Lower leg skin (tissue), 3 donors: ENCODE measurements at regions not wholly inside any gene's neighbourhood (a gene's known extent, or its start where the extent isn't known, plus 50 kb on each side); places are given as distances from the start of the nearest gene placed in this dataset.

ENCODE experiments used
- POLR2A ChIP-seq, 2 donors: fragments of 450-650 bp; IDR thresholded peaks; one replicate each; pipeline ENCODE4 v1.6.1; 2016 to 2017; ENCODE audit warnings: antibody characterized with exemption in 2 of 2, mild to moderate bottlenecking in 1 of 2, moderate library complexity in 1 of 2
- TF ChIP-seq, protein P1 (sequence below), 3 donors: fragments of 450-650 bp; IDR thresholded peaks; one replicate each; pipeline ENCODE4 v1.5.1; 2016; ENCODE audit warnings: antibody characterized with exemption in 3 of 3, mild to moderate bottlenecking in 3 of 3, moderate library complexity in 2 of 3

DNA sequence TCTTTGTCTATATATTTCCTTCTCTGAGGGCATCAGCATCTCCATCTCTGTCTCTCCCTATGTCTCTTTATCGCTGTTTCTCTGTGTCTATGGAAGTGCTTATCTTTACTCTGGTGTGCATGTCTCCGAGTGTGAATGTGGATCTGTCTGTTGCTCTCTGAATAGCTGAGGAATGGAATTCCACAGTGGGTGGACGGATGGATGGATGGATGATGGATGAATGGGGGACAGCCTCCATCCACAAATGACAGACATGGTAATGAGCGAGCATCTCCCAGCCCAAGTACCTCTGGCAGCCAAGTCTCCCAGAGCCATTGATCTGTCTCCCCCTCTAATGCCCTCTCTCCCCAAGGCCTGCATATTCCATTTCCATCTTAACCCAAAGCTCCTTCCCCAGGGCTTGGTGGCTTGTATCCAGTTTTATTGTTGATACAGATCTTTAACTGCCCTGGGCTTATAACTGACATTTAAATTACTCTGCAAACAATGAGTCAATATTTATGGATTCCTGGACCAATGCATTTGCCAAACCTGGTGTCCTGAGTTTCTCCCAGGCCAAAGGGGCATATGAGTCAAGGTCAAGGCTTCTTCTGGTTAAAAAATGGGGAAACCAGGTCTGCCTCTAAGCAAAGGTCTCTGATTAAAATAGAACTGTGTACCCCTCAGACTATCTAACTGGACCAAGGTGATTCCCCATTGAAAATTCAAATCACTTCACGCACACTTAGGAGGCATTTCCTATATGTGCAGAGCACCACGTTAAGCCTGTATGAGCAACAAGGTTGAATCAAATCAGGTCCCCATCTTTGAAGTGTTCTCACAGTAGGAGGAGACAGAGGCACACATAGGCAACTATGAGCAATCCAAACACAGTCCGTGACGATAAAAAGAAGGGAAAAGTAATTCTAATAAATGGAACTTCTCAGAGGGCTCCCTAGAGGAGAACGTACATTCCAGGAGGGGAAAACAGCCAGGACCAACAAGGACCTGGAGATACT is 109.9 kb downstream of the TLE3 start:
- no peak for TF ChIP-seq POLR2A (IDR thresholded peaks at IDR 0.05)
- TF ChIP-seq, protein P1, sequence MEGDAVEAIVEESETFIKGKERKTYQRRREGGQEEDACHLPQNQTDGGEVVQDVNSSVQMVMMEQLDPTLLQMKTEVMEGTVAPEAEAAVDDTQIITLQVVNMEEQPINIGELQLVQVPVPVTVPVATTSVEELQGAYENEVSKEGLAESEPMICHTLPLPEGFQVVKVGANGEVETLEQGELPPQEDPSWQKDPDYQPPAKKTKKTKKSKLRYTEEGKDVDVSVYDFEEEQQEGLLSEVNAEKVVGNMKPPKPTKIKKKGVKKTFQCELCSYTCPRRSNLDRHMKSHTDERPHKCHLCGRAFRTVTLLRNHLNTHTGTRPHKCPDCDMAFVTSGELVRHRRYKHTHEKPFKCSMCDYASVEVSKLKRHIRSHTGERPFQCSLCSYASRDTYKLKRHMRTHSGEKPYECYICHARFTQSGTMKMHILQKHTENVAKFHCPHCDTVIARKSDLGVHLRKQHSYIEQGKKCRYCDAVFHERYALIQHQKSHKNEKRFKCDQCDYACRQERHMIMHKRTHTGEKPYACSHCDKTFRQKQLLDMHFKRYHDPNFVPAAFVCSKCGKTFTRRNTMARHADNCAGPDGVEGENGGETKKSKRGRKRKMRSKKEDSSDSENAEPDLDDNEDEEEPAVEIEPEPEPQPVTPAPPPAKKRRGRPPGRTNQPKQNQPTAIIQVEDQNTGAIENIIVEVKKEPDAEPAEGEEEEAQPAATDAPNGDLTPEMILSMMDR (IDR thresholded peaks at IDR 0.05), result no peak
